NCI-H1105 treated with DMSO at 0.1 percent for 48 hours (cell line): ENCODE measurements at regions not wholly inside any gene's neighbourhood (a gene's known extent, or its start where the extent isn't known, plus 50 kb on each side); places are given as distances from the start of the nearest gene placed in this dataset.

Experiments
- DNase-seq: peaks from one replicate; lab custom pipeline; 2025; lab: John Stamatoyannopoulos, UW

DNA sequence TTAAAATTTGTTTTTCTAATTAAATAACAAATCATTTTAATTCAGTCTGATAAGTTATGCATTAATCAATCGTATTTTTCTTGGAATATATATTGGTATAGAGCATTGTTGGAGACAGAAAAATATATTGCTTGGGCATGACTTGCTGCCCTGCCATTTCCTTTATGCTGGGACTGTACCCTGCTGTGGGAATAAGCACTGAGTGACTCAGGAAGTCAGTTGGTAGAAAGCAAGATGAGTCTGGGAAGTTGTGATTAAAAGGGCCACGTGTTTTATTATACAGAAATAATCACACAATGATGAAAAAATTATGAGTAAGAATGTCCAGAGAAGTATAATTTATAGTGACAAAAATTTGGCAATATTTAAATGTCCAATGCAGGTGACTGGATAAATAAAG is 139.5 kb downstream of the KIF18A start:
- DNase-seq: no peak

DNA sequence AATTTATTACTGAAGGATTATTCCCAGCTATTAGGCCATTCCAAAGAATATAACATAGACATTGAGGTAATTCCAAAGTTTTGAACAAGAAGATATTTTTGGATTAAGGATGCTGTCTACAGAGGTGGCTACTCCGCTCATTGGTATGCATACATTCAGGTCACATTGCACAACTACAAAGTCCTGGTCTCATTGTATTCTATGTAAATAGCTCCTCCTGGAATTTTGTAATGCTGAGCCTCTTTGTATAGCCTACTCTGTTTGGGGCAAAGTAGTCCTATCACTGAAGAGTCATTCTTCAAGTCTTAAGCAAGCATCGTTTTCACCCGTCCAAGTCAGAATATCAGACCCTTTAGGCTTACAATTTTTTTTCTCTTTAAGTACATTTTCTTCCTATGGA is 142.4 kb downstream of the KIF18A start:
- no peak for DNase-seq

DNA sequence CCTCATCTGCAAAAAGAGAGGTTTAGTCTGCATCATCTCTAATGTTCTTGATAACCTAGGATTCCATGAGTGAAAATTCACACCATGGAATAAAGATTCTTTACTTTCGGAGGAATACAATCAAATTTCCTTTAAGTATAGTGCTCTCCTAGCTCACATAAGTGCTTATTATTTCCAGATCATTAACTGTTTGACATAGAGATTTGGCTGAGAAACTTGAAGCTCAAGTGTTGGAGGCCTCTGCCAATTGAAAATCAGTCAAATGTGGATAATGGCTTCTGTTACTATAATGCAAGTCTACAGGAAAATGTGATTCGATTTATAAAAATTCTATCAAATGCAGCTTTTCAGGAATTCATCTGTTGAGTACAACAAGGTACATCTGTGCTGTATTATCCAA is 144.6 kb downstream of the KIF18A start:
- DNase-seq: peak; percentile 89

DNA sequence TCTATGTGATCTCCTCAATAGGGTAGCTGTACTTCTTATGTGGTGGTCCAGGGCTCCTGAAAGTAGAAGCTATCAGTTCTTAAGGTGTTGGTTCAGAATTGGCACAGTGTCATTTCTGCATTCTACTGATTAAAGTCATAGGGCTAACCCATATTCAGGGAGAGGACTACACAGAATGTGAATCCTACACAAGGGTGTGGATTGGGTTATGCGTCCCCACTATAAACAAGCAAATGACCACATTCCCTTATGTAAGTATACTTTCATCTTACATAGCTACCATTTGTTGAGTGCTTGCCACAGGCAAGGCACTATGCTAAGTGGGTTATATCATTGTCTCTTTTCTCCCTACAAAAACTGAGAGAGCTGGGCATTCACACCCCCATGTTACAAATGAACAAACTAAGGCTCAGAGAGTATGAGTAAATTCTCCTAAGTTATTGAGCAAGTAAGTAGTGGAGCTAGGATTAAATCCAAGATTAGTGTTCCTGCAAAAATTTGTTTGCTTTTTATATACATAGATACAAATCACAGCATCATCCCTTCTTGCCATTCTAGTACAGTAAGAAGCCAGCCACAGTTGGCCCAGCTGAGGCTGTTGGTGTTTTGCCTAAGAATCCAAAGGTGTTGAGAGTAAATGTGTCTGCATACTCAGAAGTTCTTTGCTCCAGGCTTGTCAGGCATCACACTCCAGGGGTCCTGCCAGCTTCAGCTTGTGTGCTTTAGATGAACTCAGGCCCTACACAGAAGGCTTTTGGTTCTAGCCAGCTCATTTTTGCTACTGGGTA is 157.8 kb downstream of the KIF18A start:
- DNase-seq: no peak

DNA sequence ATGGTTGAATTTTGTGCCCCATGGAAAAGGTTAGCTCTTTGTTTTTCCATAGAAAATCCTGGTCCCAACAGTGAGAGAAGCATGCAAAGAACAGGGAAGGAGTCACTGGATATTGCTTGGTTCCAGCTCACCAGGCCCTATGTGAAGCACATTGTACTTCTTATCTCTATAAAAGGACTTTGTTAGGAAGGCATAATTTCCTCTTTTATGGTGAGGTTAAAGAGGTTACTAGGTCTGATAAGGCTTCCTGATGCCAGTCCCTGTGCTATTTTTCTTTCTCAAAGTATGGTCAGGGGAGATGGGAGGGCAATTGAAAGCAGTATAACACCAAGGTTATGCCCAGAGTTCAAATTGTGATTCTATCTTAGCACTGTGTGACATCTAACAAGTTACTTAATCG is 162.6 kb downstream of the KIF18A start:
- no peak for DNase-seq

DNA sequence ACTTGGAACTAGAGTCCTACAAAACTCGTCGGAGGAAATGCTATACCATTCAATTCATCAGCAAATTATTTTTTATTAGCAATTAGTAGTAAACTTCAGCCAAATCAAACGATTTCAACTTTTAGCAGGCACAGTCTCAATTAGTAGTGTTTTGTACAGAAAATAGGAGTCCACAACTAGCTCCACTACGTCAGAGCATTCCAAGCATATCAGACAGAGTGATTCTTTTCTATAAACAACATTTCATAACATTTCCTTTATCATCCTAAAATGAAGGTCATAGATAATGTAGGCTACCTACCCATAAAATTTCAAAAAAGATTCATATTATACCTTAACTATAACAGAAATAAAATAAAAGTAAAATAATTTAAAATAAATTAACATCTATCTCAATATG is 169.9 kb downstream of the KIF18A start:
- no peak for DNase-seq

DNA sequence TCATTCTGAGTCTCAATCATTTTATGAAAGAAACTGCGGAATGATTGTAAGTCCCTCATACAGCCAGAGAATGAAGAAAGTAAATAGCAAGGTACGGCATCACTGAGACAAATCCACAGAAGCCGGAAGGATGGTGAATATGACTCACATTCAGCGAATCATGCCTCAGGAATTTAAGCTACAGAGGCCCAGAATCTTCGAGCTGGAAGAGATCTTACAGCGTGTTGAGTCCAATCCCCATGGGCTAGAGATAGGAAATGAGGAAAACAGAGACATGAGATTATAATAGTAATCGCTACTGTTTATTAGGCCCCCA is 173.2 kb downstream of the KIF18A start:
- no peak for DNase-seq

DNA sequence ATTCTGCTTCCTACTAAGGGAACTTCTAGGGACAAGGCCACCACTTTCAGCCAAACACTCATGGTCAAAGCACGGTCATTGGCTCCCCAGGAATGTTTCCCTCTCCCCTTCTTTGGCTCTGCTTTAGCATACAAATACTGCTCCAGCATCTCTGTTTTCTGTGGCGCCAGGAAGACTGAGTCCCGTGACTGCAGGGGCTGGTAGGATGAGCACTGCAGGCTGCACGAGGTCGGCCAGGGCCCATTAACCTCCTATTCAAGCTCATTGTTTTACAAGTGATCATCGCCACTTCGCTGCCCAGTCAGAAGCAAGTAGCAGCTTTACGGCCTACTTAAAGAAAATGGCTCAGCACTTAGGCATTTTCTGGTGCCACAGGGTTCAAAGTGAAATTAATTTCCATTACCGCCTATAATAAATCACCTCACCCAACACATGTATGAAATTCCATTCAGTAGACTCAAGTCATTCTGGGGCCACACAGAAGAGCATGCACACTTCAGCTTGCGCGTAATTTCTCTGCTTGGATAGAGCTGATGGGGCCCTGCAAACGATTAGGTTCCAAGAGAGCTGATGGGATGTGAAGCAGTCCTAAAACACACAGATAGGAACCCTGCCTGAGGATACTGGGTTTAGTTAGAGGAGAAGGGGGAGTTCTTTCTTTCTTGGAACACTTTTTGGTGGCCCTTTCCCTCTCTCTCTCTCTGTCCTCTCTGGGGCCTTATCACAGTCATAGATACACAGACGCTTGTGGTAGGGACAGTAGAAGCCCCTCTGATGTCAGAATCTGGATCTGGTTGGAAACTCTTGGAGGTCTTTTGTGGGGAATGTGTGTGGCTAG is 173.7 kb downstream of the KIF18A start:
- no peak for DNase-seq

DNA sequence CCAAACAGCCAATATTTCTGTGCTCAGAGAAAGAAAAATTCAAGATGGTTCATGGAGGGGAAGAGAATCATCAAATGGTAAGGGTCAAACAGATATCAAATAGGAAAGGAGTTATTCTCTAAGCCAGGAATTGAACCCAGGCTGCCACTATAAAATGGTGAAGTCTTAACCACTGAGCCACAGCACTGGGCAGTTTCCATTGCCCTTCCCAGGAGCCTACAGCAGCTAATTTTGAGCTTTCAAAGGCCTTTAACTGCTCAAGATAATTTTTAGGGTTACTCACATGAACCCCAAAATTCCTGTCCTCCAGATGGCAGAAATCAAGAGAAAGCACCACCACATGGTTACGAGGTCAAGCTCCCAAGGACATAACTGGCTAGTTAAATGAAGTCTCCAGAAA is 176.2 kb downstream of the KIF18A start:
- DNase-seq: no peak

DNA sequence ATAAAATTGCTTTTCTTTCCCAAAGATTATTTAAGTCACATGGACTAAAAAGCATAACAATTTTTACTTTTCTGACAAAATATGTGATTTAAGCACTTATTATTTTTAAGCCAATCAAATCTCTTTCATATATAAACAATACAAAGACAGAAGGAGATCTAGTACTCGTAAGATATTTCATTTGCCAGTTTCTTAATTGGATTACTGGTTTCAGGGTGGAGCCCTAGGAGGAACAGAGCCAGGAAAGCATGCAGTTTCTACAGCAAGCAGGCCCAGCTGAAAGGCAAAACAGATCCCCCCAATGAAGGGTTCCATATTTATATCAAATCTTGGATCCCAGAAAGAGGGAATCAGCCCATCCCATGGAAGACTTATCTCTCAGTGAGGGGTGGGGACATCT is 177.0 kb downstream of the KIF18A start:
- DNase-seq: no peak

DNA sequence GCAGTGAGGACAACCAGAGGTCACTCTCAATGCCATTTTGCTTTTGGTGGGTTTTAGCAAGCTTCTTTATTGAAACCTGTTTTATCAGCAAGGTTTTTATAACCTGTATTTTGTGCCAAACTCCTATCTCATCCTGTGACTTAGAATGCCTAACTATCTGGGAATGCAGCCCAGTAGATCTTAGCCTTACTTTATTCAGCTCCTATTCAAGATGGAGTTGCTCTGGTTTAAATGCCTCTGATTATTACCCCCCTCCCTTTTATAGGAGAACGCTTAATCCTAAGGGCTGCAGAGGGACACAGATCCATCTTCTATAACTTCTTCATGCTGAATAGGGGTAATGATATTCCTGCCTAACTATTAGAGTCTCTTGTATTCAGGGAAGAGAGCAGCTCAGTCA is 179.1 kb downstream of the KIF18A start:
- no peak for DNase-seq

DNA sequence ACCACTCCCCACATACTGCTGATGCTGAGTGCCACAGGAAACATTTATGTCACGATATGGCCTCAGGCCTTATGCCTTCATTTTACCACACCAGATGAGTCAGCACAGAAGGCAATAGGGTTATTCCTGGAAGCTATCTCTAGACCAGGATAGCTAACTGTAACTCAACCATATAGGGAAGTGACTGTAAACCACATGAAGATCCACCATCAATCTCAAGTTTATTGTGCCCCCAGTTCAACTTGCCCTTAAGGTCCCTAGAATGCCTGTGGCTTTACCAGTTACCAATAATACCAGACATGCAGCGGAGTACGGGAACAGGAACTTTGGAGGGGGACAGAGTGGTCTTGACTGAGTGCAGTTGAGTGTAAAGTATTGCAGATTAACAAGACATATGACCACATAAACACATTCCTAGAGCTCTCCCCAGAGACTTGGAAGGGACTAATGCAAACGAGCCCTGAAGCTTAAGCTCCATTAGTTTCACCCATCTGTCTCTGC is 180.9 kb downstream of the KIF18A start:
- no peak for DNase-seq

DNA sequence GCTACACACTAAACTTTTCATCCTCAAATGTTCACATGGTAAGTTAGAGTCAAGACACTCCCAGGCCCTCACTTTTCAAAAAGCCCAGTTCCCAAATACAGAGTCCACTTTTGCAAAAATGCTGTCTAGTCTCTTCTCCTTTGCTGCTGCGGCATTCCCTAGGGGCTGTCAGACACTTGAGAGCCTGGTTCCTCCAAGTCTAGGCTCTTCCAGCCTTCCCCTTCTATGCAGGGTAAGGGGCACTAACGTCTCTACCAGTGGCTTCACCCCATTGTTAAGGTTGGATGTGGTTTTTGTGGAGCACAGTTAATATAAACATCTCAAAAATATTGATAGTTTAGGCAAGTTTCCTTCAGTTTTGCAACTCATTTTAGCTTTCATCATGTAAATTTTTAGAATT is 181.5 kb downstream of the KIF18A start:
- no peak for DNase-seq

DNA sequence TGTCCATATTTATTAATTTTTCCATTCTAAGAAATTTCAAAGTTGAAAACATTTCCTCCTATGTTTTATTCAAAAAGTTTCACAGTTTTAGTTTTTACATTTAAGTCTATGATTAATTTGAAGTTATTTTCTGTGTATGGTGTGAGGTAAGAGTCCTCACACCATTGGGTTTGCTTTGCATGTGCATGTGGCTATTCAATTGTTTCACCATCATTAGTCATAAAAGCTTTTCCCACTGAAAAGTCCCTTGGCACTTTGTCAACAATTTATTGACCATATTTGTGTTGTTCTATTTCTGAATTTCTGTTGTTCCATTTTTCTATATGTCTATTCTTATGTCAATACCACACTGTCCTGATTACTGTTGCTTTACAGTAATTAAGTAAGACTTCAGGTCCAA is 186.5 kb downstream of the KIF18A start:
- DNase-seq: no peak

DNA sequence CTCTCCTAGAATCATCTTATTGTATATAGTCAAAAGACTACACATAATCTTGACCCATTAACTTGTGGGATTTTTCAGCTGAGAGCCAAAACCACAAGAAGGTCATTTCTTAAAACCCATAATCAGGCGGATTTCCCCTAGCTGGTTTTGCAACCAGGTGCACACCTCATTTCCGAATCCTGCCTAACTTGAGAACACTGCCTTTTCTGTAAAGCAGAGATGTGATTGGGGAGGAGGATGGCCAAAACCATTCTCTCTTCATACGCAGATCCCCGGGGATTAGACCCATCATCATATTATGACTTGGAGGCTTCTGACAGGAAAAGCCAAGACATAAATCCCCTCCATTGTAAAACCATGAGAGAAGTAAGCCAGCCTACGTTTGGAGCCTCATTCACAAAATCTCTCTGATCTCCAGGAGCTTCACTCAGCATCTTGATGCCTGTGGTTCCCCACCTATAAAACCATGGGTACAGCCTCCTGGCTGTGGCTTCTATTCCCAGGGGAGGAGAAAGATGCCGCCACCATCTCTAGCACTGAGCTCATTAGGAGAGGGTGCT is 191.3 kb downstream of the KIF18A start:
- no peak for DNase-seq

DNA sequence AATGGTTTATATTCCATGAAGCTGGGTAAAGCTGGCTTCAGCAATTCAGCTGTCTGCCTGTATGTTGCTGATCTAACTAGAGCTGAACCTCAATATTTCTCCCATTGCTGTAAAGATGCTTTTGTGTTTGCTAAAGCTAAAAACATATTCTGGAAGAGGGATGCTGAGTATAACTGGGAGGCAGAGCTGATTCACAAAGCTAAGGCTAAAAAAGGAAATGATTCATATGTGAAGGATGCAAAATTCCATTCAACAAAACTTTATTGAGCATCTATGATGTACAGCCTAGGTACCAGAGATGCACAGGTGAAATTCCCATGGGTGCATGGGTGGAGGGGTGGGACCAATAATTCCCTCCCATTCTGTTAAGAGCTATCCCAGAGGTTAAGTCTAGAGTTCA is 193.9 kb downstream of the KIF18A start:
- DNase-seq: no peak

DNA sequence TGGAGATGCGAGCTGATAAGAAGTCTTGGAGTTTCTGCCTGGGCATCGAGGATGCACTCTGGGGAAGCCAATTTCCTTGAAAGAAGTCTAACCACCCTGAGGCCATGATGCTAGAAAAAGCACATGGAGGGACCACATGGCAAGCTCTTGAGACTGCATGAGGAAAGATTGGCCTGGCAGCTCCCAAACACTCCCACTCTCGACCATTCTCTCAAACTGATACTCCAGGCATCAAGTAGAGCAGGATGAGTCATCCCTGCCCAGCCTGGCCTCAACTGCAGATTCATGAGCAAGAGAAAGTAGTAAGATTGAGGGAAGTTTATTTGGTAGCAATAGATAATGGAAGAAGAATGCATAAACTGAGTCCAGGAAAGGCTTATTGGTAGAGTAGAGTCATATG is 194.3 kb downstream of the KIF18A start:
- DNase-seq: no peak

DNA sequence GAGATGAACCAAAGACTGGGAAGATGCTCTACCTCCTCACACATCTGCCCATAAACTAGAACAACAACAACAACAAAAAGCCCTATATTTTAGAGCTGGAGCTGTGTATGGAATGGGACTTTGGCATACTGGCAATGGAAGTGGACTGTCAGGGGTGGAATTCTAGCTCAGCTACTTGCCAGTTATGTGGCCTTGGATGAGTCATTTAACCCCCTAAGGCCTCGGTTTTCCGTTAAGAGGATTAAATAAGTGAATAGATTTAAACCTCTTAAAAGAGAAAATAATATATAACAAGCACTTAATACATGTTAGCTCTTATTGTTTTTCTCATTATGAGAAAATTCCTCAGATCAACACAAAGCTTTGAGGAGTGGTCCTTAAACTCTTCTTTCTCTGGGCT is 195.0 kb downstream of the KIF18A start:
- no peak for DNase-seq

DNA sequence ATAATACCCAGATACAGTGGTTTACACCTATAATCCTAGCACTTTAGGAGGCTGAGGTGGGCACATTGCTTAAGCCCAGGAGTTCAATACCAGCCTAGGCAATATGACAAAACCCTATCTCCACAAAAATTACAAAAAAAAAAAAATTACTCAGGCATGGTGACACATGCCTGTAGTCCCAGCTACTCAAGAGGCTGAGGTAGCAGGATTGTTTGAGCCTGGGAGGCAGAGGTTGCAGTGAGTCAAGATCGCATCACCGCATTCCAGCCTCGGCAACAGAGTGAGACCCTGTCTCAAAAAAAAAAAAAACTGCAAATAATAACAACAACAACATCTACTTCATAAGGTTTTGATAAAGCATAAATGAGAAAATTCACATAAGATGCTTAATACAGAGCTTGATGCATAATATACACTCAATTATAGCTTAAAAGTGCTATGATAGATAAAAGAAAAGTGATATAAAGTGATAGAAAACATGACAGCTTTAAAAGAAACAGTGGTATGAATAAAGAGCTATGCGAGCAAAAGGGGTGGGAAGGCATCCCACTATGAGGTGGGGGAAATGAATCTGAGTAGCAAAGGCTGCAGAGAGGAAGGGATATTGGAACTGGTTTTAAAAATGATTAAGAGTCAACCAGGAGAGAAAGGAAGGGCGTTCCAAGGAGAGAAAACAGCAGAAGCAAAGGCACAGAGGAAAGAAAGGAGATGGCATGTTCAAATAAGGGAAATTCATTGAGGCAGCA is 197.6 kb downstream of the KIF18A start:
- DNase-seq: no peak

DNA sequence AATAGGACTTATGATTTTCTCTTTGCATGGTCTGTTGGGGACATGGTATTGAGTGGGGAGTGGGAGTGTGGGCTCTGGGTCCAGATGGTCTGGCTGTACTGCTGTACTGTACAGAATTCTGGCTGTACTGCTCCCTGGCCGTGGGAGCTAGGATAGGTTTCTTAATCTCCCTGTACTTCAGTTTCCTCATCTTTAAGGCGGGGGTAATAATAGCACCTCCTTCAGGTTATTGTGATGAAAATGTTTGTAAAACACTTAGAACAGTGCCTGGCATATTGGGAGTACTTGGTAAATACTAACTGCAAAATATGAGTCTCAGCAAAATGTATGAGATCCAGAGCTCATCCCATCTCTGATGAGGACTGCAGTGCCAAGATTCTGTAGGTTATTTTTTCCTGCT is 198.6 kb downstream of the KIF18A start:
- DNase-seq: no peak

DNA sequence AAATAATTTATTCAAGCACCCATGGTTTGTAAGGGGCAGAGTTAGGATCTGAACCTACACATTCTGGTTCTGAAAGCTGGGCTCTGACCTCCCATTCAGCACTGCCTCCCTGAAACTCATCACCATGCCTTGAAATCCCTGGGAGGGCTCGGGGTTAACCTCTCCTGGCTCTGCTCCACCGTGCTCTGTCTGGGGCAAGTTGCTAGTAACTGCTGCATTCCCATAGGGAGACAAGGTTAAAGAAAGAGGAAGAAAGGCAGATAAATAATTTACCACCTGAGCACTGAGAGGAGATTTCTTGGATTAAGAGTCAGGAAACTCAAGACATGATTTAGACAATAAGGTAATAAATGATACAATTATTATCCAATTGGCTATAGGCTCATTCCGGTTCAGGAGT is 199.3 kb downstream of the KIF18A start:
- DNase-seq: no peak

DNA sequence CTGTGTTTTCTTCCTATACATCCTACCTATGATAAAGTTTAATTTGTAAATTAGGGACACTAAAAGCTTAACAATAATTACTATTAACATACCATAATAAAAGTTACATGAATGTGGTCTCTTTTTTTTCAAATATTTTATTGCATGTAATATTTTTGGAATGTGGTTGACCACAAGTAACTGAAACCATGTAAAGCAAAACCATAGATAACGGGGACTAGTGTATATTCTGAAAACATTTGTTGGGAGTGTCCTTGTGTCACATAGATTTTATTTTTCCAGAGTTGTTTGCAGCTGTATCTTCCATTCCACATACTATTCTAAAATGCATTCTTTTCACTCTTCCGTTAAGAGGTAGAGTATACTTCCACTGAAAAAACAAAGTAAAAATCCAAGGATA is 200.4 kb downstream of the KIF18A start:
- no peak for DNase-seq

DNA sequence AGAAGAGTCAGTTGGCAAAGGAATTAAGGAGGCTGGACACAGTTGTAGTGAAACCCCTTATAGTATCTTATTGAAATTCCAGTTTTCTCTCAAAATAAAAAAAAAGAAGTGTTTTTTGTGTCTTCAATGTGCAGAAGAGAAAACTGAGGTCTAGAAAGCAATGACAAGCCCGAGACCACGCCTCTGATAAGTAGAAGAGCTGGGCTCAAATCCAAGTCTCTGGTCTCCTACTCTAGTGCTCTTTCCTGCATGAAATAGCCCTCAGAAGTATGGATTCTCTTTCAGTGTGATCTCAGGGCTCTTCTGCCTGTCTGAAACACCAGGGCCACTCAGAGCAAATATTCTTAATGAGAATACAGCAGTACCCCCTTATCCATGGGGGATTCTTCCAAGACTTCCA is 200.9 kb downstream of the KIF18A start:
- DNase-seq: no peak
